ENCODE measurements at regions not wholly inside any gene's neighbourhood (a gene's known extent, or its start where the extent isn't known, plus 50 kb on each side); places are given as distances from the start of the nearest gene placed in this dataset.
"Not testable (repeated sequence)": the region's sequence is repeated elsewhere in the genome, so short reads cannot be mapped to it uniquely, and the experiment has no call there.

DNA sequence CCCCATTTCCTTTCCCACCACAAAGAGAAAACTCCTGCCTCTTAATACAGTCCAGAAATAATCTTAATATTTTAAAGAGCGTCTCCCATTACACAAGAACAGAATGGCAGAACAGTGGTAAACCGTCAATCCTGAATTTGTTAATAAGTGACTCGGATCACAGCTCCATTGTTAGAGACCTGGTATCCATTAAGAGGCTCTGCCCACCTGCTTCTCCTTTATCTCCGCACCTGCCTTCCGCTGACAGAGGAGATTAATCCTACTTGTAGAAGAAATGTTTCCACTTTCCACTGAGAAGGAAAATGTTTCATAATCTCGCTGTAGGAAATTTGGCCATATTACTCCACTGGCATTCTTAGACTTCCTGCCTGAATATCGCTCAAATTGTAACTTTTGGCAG, 1493.2 kb downstream of the MAT2B start:
- no peak for DNase-seq (ENCODE audit: low read depth)

- no peak for DNase-seq (ENCODE audit: low read depth)
Observed at GRCh38 chr5:165000479-165001190, 1495.2 kb downstream of the MAT2B start.

- no peak for DNase-seq (ENCODE audit: low read depth)
Observed at GRCh38 chr5:165003283-165003682, 1497.9 kb downstream of the MAT2B start.

DNA sequence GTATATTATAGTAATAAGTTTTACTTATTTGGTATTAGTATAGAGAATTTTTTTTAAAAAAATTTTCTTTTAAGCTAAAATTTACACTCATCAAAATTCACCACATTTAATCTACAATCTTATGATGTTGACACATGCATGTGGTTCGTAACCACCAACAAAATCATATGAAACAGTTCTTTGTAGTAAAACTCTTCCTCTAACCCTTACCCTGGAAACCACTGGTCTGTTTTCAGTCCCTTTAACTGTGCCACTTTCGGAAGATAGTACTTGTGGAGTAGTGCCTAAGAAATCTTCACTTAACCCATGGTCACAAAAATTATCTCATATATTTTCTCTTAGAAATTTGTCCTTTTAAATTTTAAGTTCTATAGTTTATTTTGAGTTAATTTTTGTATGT, 1498.8 kb downstream of the MAT2B start:
- no peak for DNase-seq (ENCODE audit: low read depth)

GRCh38 chr5:165014439-165014838, 1509.0 kb downstream of the MAT2B start:
- no peak for DNase-seq (ENCODE audit: low read depth)

GRCh38 chr5:165015126-165015525, 1509.7 kb downstream of the MAT2B start:
- DNase-seq (ENCODE audit: low read depth): no peak

DNA sequence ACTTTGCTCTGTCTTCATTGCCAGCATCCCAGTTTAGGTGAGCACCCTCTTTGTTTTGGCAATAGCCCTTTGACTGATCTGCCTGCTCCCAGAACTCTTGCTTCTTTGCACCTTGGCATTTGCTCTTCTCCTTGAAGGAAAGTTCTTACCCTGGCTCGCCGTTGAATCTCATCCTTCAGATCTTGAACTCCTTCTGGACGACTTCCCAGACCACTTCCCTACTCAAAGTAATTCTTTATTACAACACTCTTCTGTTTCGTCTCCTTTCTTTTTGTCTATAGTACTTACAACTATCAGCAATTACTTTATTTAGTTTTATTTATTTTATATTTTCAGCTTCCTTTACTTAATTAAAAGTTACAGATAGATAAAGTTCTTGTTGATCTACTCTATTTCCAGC, 1510.1 kb downstream of the MAT2B start:
- DNase-seq (ENCODE audit: low read depth): no peak

GRCh38 chr5:165026971-165027370, 1521.6 kb downstream of the MAT2B start:
- DNase-seq (ENCODE audit: low read depth): no peak

DNA sequence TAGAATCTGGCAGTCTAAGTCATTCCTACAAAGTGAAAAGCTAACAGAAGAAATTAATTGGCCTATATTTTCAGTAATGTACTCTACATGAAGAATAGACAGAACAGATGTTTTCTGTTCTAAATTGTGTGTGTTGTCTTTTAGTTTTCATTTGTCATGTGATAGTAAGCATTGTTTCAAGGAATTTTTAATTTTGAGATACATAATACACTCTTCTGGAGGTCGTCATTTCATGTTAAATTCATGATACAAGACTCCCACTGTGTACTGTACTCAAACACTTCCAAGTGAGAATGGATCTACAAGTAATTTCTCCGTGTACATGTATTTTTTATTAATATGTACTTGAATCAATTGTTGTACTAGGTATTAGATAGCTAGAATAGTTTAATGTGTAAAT, 1522.9 kb downstream of the MAT2B start:
- no peak for DNase-seq (ENCODE audit: low read depth)

DNA sequence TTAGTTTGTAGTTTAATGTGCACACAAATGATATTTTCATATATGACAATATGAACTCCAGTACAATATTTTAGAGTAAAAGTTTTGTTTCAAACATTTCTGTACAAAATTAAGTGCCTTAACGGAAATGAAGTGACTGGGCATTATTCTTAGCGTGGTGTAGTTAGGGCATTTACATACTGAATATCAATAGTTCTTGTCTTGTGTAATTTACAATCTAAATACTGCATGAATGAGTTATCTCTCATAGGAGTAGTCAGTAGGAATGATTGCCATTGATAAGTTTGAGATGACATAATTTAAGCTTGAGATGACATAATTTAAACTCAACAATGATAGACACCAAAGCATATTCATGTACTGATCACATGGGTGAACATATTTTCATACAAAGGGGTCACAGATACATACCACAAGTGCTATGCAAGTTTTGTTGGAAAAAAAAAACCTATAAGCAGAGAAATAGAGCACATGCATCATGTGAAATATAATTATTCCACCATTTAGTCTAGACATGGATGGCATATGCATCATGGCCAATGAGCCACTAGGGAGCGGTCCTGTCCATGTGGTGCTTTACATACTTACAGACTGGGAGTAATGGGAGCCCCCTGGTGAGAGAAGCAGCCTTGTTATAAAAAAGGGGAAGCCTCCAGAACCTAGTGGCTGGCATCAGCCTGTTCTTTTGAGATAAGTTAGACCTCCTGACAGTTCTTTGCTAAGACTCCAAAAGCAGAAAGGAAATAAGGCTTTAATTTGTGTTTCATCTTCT, 1523.9 kb downstream of the MAT2B start:
- DNase-seq (ENCODE audit: low read depth): no peak

DNA sequence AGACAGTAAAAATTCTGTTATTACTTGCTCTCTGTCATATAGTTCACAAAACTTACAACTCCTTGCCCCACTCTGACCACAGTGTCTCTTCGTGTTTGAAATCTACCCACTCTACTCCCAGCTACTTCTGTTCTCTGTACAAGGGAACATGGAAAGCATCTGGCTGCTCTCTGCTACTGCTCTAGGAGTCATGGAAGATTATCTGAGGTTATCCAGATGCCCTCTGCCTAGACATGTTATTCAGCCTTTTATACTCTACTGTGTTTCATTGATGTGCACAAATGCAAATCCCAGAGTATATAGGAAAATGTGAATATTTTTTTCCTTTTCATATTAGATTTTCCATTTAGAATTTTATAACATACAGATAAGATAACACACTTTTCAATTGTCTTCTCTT, 1525.6 kb downstream of the MAT2B start:
- DNase-seq (ENCODE audit: low read depth): no peak

DNA sequence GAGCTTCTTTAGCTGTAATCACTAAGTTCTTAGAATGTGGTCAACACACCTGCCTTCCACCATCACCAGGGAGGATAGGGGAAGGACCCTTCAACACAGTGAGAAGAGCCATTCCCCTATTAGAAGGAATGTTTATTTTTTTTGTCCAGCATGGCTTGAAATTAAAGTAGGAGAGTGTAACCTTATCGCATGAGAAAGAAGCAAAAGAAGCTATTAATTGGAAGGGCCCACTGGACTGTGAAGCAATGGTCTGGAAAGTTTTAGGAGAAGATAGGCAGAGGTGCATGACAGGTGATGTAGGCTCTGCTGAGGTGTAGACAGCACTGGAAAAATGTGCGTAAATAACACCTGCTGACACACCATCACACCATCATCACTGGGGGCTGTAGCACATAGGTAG, 1526.0 kb downstream of the MAT2B start:
- no peak for DNase-seq (ENCODE audit: low read depth)

DNA sequence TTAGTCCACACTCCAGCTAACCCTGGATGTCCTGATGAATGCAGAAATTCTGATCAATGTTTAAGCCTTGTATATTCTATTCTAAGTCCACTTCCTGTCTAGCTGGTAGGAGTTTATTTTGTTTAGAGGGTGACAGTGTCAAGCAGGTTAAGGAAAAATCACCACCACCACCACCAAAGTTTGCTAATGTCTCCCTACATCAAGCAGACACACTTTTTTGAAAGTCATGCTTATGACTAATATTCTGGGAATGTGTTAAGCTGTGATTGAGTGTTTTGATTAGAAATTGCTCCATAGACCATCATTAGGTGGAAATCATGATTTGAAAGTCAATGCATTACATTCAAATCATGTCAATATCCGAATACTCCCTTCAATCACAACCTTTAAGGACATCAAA, 1530.1 kb downstream of the MAT2B start:
- DNase-seq (ENCODE audit: low read depth): no peak

- DNase-seq (ENCODE audit: low read depth): no peak
Observed at GRCh38 chr5:165039748-165040147, 1534.3 kb downstream of the MAT2B start.

- DNase-seq (ENCODE audit: low read depth): not testable (repeated sequence)
Observed at GRCh38 chr5:165045941-165046340, 1540.5 kb downstream of the MAT2B start.

- DNase-seq (ENCODE audit: low read depth): no peak
Observed at GRCh38 chr5:165055476-165055875, 1550.1 kb downstream of the MAT2B start.

DNA sequence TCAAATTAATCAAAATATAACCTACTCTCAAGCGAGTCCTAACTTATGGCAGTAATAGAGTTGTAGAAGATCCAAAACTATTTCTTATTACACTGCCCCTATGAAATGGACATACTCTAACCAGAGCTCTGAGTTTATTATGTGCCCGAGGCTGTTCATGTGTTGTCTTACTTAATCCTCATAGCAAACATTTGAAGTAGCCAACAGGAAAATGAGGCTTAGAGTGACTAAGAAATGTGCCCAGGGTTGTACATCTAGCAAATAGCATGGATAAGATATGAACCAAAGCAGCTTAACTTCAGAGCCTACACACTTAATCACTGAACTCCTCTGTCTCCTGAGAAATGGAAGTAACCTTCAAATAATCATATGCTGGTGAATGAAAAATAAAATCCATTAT, 1551.7 kb downstream of the MAT2B start:
- DNase-seq (ENCODE audit: low read depth): no peak

GRCh38 chr5:165066751-165067385, 1561.4 kb downstream of the MAT2B start:
- no peak for DNase-seq (ENCODE audit: low read depth)

- no peak for DNase-seq (ENCODE audit: low read depth)
Observed at GRCh38 chr5:165076686-165077085, 1571.3 kb downstream of the MAT2B start.

DNA sequence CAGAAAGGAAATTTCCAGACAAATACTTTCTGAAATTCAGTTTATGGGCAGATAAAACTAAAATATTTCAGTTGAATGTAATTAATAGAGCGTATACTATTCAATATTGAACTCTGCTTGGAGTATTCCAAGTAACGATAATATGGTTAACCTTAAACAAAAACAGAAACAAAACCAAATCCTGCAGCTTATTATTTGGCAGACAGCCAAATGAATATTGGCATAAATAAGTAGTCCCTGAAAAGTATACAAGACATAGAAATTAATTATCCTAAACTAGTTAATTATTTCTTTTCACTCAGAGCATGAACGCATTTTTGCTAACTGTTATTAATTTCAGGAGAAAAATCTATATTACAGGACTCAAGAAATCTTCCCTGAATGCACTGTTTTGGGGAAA, 1574.0 kb downstream of the MAT2B start:
- DNase-seq (ENCODE audit: low read depth): no peak

- DNase-seq (ENCODE audit: low read depth): no peak
Observed at GRCh38 chr5:165083394-165083793, 1578.0 kb downstream of the MAT2B start.

DNA sequence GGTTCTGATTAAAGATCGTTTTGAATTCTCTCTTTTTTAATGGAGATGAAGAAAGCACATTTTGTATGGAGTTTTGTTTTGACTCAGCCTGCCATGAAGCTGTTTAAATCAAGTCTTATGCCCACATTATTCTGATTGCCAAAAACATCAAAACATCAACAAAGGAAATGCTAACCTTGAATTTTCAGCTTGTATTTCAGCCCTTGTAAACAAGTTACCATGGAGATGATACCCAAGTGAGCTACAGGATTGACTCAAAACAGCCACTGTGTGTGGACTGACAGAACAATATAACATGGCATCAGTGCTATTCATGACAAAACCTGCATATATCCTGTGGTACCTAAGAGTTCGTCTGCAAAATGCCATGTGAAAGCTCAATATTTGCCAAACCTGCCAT, 1581.0 kb downstream of the MAT2B start:
- no peak for DNase-seq (ENCODE audit: low read depth)

GRCh38 chr5:165094782-165095181, 1589.4 kb downstream of the MAT2B start:
- no peak for DNase-seq (ENCODE audit: low read depth)

Data from GM04504 (cell line).